ENCODE measurements at regions not wholly inside any gene's neighbourhood (a gene's known extent, or its start where the extent isn't known, plus 50 kb on each side); places are given as distances from the start of the nearest gene placed in this dataset.

DNA sequence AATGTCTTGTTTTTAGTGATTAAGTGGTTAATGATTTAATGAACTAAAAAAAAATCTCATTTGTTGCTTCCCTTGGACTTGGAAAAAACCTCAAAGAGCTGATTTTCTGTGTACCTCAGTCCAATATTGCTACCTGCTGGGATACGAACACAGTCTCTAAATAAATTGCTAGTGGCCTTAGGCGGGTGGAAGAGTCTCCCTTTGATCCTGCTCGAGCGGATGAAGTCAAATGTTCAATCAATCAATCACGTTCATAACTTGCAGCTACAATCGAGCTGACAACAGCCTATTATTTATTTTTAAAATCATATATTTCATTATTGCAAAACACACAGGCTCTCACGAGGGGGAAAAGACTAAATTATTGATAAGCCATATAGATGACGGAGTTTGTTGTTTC, 57.3 kb upstream of the HABP2 start:
- Mint-ChIP-seq H3K4me1 (ENCODE audit: insufficient read depth, unreplicated experiment) (peaks cover 11% of the 10 kb centered on the region), H3K4me3 (ENCODE audit: unreplicated experiment) (no peak overlapping the region), H3K27ac (ENCODE audit: low read depth, unreplicated experiment) (no peak overlapping the region), H3K27me3 (ENCODE audit: insufficient read depth, unreplicated experiment) (no peaks in the 10 kb centered on the region), H3K9me3 (ENCODE audit: unreplicated experiment) (no peaks in the 10 kb centered on the region), H3K36me3 (ENCODE audit: insufficient read depth, unreplicated experiment) (no peaks in the 10 kb centered on the region)
- DNase-seq (ENCODE audit: unreplicated experiment), result no peak
- ChIA-PET CTCF (interaction anchor here (0.6 kb wide), 1 partner anchor 345 kb away, joined by 3 read pairs; no protein-coding TSS in a partner anchor), POLR2A (interaction anchor here (0.8 kb wide), 1 partner anchor 15 kb away, joined by 3 read pairs; no protein-coding TSS in a partner anchor)
- intact Hi-C loops (cut with micrococcal nuclease), result no loop called here
- TF ChIP-seq, protein P1, sequence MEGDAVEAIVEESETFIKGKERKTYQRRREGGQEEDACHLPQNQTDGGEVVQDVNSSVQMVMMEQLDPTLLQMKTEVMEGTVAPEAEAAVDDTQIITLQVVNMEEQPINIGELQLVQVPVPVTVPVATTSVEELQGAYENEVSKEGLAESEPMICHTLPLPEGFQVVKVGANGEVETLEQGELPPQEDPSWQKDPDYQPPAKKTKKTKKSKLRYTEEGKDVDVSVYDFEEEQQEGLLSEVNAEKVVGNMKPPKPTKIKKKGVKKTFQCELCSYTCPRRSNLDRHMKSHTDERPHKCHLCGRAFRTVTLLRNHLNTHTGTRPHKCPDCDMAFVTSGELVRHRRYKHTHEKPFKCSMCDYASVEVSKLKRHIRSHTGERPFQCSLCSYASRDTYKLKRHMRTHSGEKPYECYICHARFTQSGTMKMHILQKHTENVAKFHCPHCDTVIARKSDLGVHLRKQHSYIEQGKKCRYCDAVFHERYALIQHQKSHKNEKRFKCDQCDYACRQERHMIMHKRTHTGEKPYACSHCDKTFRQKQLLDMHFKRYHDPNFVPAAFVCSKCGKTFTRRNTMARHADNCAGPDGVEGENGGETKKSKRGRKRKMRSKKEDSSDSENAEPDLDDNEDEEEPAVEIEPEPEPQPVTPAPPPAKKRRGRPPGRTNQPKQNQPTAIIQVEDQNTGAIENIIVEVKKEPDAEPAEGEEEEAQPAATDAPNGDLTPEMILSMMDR (IDR thresholded peaks at IDR 0.05; ENCODE audit: unreplicated experiment), result no peak
- BruUV-seq (replicated peaks), result no TSS peak

DNA sequence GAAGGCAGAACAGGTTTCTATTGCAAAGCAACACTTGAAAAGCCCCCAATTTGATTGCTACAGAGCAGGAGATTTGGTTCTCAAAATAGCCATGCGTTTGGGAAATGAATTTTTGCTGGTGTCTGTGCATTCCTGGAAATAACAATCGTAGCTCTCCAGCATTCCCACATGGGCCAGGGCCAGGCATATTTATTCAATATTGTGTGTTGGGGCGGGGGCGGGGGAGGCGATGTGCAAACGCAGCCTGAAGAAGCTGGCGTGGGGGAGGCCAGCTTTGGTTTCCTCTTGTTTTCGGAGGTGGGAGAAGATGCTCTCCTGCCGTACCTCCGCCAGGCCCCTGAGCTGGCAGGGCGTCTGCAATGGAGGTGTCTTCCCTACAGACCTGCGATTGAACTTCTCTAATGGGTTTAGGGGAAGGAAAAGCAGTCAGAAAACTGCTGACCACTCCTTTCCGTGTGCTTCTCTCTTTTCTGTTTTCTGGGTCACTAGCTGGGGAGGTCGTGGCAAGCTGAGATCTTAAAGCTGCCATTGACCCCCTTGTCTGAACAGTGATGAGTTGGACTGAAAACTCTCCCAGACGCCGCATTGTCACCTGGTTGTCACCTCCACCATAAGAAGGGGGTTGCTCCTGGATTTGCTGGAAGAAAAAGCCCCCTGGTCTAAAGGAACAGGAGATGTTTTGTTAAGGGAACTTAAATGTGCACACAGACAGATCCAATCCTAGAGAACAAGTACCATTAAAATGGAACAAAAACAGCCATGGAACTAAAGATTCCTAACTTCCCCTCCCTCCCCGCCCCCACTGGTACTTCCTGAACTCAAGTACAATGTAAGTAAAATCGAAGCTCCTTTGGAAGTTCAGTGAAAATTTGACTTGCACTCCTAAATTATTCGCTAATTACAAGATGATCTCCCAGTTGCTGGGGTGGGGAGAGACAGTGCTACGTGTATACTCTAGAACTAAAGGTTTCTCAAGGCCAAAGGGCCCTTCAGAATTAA, 56.4 kb upstream of the HABP2 start:
- Mint-ChIP-seq H3K4me3 (ENCODE audit: unreplicated experiment) (no peak overlapping the region), H3K4me1 (ENCODE audit: insufficient read depth, unreplicated experiment) (peaks cover 11% of the 10 kb centered on the region), H3K36me3 (ENCODE audit: insufficient read depth, unreplicated experiment) (no peaks in the 10 kb centered on the region), H3K27ac (ENCODE audit: low read depth, unreplicated experiment) (no peak overlapping the region), H3K27me3 (ENCODE audit: insufficient read depth, unreplicated experiment) (no peaks in the 10 kb centered on the region), H3K9me3 (ENCODE audit: unreplicated experiment) (no peaks in the 10 kb centered on the region)
- POLR2A ChIA-PET, result interaction anchor here (0.8 kb wide), 1 partner anchor 15 kb away, joined by 3 read pairs; no protein-coding TSS in a partner anchor
- CTCF ChIA-PET, result no interaction called here
- BruUV-seq (replicated peaks), result no TSS peak
- no peak for DNase-seq (ENCODE audit: unreplicated experiment)
- intact Hi-C loops (cut with micrococcal nuclease), result no loop called here
- TF ChIP-seq, protein P1 (IDR thresholded peaks at IDR 0.05; ENCODE audit: unreplicated experiment), result no peak

- intact Hi-C loops (cut with micrococcal nuclease), result no loop called here
- Mint-ChIP-seq H3K4me3 (ENCODE audit: unreplicated experiment) (no peak overlapping the region), H3K27me3 (ENCODE audit: insufficient read depth, unreplicated experiment) (no peaks in the 10 kb centered on the region), H3K36me3 (ENCODE audit: insufficient read depth, unreplicated experiment) (no peaks in the 10 kb centered on the region), H3K27ac (ENCODE audit: low read depth, unreplicated experiment) (no peak overlapping the region), H3K9me3 (ENCODE audit: unreplicated experiment) (no peaks in the 10 kb centered on the region), H3K4me1 (ENCODE audit: insufficient read depth, unreplicated experiment) (peaks cover 11% of the 10 kb centered on the region)
- no peak for DNase-seq (ENCODE audit: unreplicated experiment)
- ChIA-PET POLR2A (no interaction called here), CTCF (no interaction called here)
- TF ChIP-seq, protein P1 (IDR thresholded peaks at IDR 0.05; ENCODE audit: unreplicated experiment), result no peak
- BruUV-seq (replicated peaks), result no TSS peak
Measured at GRCh38 chr10:113497198-113497597, 55.7 kb upstream of the HABP2 start.

DNA sequence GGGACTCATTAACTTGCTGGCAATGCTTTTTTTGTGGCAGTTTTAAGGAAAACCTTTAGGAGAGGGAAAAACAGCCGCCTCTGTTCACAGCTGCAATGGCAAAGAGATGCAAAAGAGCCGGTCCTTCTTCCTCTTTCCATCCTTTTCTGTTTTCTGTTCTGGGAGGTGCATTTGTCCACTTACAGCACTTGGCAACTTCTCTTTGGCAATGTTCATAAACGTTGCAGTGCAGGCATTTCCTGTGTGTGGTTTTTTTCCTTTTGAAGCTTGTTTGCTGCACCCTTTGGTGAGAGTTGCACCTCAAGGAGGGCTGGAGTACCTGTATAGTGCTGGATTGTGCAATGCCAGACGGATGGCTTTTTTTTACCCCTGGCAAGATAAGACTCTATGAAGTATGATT, 53.9 kb upstream of the HABP2 start:
- TF ChIP-seq, protein P1 (IDR thresholded peaks at IDR 0.05; ENCODE audit: unreplicated experiment), result no peak
- Mint-ChIP-seq H3K36me3 (ENCODE audit: insufficient read depth, unreplicated experiment) (no peaks in the 10 kb centered on the region), H3K27me3 (ENCODE audit: insufficient read depth, unreplicated experiment) (peaks cover 18% of the 10 kb centered on the region), H3K27ac (ENCODE audit: low read depth, unreplicated experiment) (no peak overlapping the region), H3K4me1 (ENCODE audit: insufficient read depth, unreplicated experiment) (peaks cover 1% of the 10 kb centered on the region), H3K9me3 (ENCODE audit: unreplicated experiment) (no peaks in the 10 kb centered on the region), H3K4me3 (ENCODE audit: unreplicated experiment) (no peak overlapping the region)
- POLR2A ChIA-PET, result interaction anchor here (0.8 kb wide), 1 partner anchor 63 kb away, joined by 3 read pairs; no protein-coding TSS in a partner anchor
- CTCF ChIA-PET, result interaction anchor here (1.3 kb wide), 1 partner anchor 106 kb away, joined by 3 read pairs; no protein-coding TSS in a partner anchor
- peak; percentile 42 for DNase-seq (ENCODE audit: unreplicated experiment)
- intact Hi-C loops (cut with micrococcal nuclease), result no loop called here
- no TSS peak for BruUV-seq (replicated peaks)
